SU-DHL-6 (cell line): ENCODE measurements at regions not wholly inside any gene's neighbourhood (a gene's known extent, or its start where the extent isn't known, plus 50 kb on each side); places are given as distances from the start of the nearest gene placed in this dataset.

Experiments
- EZH2phosphoT487 ChIP-seq: fragments of 200-600 bp; sonication (generic), shearing (Covaris generic); conservative IDR thresholded peaks from 2 replicates; pipeline ENCODE4 v1.6.1; 2018; ENCODE audit warnings: mild to moderate bottlenecking, antibody characterized with exemption, low read length, moderate library complexity, mixed read lengths
- TF ChIP-seq, protein P1 (sequence below): fragments of 200-600 bp; sonication (generic); IDR thresholded peaks from one replicate; pipeline ENCODE4 v1.5.1; 2017; ENCODE audit warnings: antibody characterized with exemption, mild to moderate bottlenecking, low read length, moderate library complexity; ENCODE audit not compliant: insufficient read depth, poor library complexity, severe bottlenecking

DNA sequence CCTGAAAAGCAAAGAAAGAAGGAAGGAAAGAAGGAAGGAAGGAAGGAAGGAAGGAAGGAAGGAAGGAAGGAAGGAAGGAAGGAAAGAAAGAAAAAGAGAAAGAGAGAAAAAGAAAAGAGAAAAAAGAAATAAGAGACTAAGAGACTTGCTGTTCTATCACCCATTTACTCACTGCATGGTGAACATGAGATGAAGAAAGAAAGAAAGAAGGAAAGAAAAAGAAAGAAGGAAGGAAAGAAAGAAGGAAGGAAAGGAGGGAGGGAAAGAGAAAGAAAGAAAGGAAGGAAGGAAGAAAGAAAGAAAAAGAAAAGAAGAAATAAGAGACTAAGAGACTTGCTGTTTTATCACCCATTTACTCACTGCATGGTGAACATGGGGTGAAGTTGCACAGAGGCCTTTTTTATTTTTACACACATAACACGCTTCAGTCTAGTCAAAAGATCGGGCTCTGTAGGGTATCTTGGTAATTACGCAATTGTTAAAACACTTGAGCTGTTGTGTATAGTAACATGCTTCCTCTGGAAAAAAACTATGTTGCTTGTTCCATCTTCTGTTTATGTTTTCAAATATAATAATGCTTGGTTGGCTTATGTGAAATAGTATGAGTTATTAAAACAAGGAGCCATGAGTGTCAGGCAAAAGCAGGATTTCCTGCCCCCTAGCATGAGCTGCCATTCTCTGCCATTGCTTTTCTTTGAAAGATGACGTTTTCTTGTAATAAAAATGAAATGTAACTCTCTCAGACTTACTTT is 119.3 kb upstream of the ZNF608 start:
- TF ChIP-seq EZH2phosphoT487: no peak
- TF ChIP-seq, protein P1, sequence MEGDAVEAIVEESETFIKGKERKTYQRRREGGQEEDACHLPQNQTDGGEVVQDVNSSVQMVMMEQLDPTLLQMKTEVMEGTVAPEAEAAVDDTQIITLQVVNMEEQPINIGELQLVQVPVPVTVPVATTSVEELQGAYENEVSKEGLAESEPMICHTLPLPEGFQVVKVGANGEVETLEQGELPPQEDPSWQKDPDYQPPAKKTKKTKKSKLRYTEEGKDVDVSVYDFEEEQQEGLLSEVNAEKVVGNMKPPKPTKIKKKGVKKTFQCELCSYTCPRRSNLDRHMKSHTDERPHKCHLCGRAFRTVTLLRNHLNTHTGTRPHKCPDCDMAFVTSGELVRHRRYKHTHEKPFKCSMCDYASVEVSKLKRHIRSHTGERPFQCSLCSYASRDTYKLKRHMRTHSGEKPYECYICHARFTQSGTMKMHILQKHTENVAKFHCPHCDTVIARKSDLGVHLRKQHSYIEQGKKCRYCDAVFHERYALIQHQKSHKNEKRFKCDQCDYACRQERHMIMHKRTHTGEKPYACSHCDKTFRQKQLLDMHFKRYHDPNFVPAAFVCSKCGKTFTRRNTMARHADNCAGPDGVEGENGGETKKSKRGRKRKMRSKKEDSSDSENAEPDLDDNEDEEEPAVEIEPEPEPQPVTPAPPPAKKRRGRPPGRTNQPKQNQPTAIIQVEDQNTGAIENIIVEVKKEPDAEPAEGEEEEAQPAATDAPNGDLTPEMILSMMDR: no peak
